B cell (primary cell): ENCODE measurements at regions not wholly inside any gene's neighbourhood (a gene's known extent, or its start where the extent isn't known, plus 50 kb on each side); places are given as distances from the start of the nearest gene placed in this dataset.
A peak's percentile ranks its signal among the peaks of the same experiment; 100 is the strongest.

Experiments used
- ATAC-seq: fragments of 200-7000 bp; cut with Tn5 transposase; one replicate; pipeline ENCODE4 v1.10.0; 2021; ENCODE audit warnings: low read depth, mild to moderate bottlenecking, moderate number of reproducible peaks, moderate library complexity
- CTCF ChIA-PET: fragments of 350-600 bp; sonication (Branson Sonifier 250); formaldehyde crosslinking; loops from one replicate; lab custom pipeline; 2021; ENCODE audit warnings: antibody characterized with exemption, inconsistent platforms; lab: Charles Lee
- POLR2A ChIA-PET: fragments of 350-600 bp; sonication (Branson Sonifier 250); formaldehyde crosslinking; loops from one replicate; lab custom pipeline; 2021; ENCODE audit warnings: antibody characterized with exemption; lab: Charles Lee
- DNase-seq: peaks from one replicate; pipeline ENCODE4 v3.0.0; 2013
- H2AFZ ChIP-seq: 2 replicates; pipeline ENCODE4 v1.6.1; 2012; ENCODE audit warnings: mild to moderate bottlenecking, low read depth, low read length; ENCODE audit not compliant: insufficient read depth, poor library complexity, severe bottlenecking
- H3K27ac ChIP-seq, 2 donors: 1 replicate in 1 of 2; 2 replicates in 1 of 2; pipeline ENCODE4 v1.5.1; 2012 to 2013; ENCODE audit warnings: low read length in 2 of 2, mild to moderate bottlenecking in 2 of 2, moderate library complexity in 1 of 2
- H3K27me3 ChIP-seq, 4 experiments: fragments of 200-600 bp in 1 of 4; sonication (generic) in 1 of 4; replicated peaks in 1 of 4; 1 replicate in 2 of 4; 2 replicates in 2 of 4; pipeline versions ENCODE4 v1.6.1 to v1.7.0; 2013 to 2016; ENCODE audit warnings: low read length in 3 of 4, mild to moderate bottlenecking in 2 of 4, mixed read lengths in 1 of 4, moderate library complexity in 1 of 4; ENCODE audit not compliant: insufficient read depth in 4 of 4, control insufficient read depth in 3 of 4; ENCODE audit errors: control extremely low read depth in 1 of 4
- H3K36me3 ChIP-seq, 2 experiments: replicated peaks in 1 of 2; 1 replicate in 1 of 2; 2 replicates in 1 of 2; pipeline versions ENCODE4 v1.6.1 to v1.7.1; 2013; ENCODE audit warnings: low read length in 1 of 2; ENCODE audit not compliant: insufficient read depth in 2 of 2, control insufficient read depth in 1 of 2; ENCODE audit errors: control extremely low read depth in 1 of 2, extremely low read depth in 1 of 2
- H3K4me1 ChIP-seq, 2 donors: fragments of 200-600 bp in 1 of 2; sonication (generic) in 1 of 2; 1 replicate in 1 of 2; 2 replicates in 1 of 2; pipeline versions ENCODE4 v1.5.1 to v1.6.1; 2013 to 2017; ENCODE audit warnings: low read length in 2 of 2; ENCODE audit not compliant: control insufficient read depth in 2 of 2, insufficient read depth in 2 of 2
- H3K4me2 ChIP-seq: replicated peaks from 2 replicates; pipeline ENCODE3; 2012; ENCODE audit warnings: mild to moderate bottlenecking, low read depth, low read length; ENCODE audit not compliant: poor library complexity, severe bottlenecking
- H3K4me3 ChIP-seq, 5 experiments: fragments of 200-600 bp in 1 of 5; sonication (generic) in 1 of 5; 1 replicate in 3 of 5; 2 replicates in 2 of 5; pipeline versions ENCODE4 v1.5.1 to v1.7.0; 2011 to 2016; ENCODE audit warnings: low read length in 4 of 5, mild to moderate bottlenecking in 4 of 5, low read depth in 2 of 5, control low read depth in 1 of 5, moderate library complexity in 1 of 5; ENCODE audit not compliant: insufficient read depth in 1 of 5; ENCODE audit errors: control extremely low read depth in 1 of 5, extremely low read depth in 1 of 5
- H3K79me2 ChIP-seq: fragments of 200-600 bp; sonication (generic); one replicate; pipeline ENCODE4 v1.6.0; 2016; ENCODE audit warnings: low read length; ENCODE audit not compliant: control insufficient read depth, insufficient read depth
- H3K9ac ChIP-seq: fragments of 200-600 bp; sonication (generic); 2 replicates; pipeline ENCODE4 v1.6.1; 2017; ENCODE audit warnings: mild to moderate bottlenecking, low read length, moderate library complexity
- H3K9me3 ChIP-seq, 3 donors: one replicate each; pipeline versions ENCODE4 v1.6.1 to v1.7.1; 2013; ENCODE audit warnings: low read length in 2 of 3; ENCODE audit not compliant: control insufficient read depth in 2 of 3, insufficient read depth in 1 of 3; ENCODE audit errors: control extremely low read depth in 1 of 3
- H4K20me1 ChIP-seq: 2 replicates; pipeline ENCODE4 v1.6.0; 2012; ENCODE audit warnings: mild to moderate bottlenecking, low read length; ENCODE audit not compliant: insufficient read depth, control insufficient read depth, poor library complexity, severe bottlenecking
- H3K27ac Mint-ChIP-seq: one replicate; pipeline ENCODE4 v1.8.0; 2021; ENCODE audit warnings: mixed read lengths
- H3K27me3 Mint-ChIP-seq: one replicate; pipeline ENCODE4 v1.8.0; 2021; ENCODE audit warnings: mixed read lengths
- H3K4me1 Mint-ChIP-seq: one replicate; pipeline ENCODE4 v1.8.0; 2021; ENCODE audit warnings: mixed read lengths
- H3K4me3 Mint-ChIP-seq: one replicate; pipeline ENCODE4 v1.8.0; 2021; ENCODE audit warnings: mixed read lengths
- H3K9me3 Mint-ChIP-seq: one replicate; pipeline ENCODE4 v1.8.0; 2022; ENCODE audit warnings: mixed read lengths; ENCODE audit not compliant: insufficient read depth
- CTCF ChIP-seq: fragments of 200-600 bp; IDR thresholded peaks from one replicate; pipeline ENCODE4 v1.8.0; 2022; ENCODE audit warnings: antibody characterized with exemption, mild to moderate bottlenecking
- EZH2 ChIP-seq: IDR thresholded peaks from 2 replicates; pipeline ENCODE4 v1.6.1; 2012; ENCODE audit warnings: borderline replicate concordance, low read depth, mild to moderate bottlenecking, moderate library complexity, low read length; ENCODE audit not compliant: insufficient read depth, poor library complexity, severe bottlenecking
- WGBS: methylation state at CpG from one replicate; pipeline ENCODE4 v1.1.5; 2013; ENCODE audit warnings: missing lambda C conversion rate; ENCODE audit not compliant: insufficient coverage; 5-methylcytosine and 5-hydroxymethylcytosine counted together
- intact Hi-C: fragments of 100-400 bp; cut with micrococcal nuclease; formaldehyde crosslinking; loops from one replicate; pipeline ENCODE4 v1.10.0; 2022

GRCh38 chr12:76687981-76688380, 75.9 kb upstream of the ZDHHC17 start:
- Mint-ChIP-seq H3K4me3 (no peak overlapping the region), H3K27ac (no peak overlapping the region), H3K4me1 (no peaks in the 10 kb centered on the region), H3K9me3 (no peaks in the 10 kb centered on the region), H3K27me3 (peaks cover 8% of the 10 kb centered on the region)
- H3K27me3 ChIP-seq = no peaks in the 10 kb centered on the region
- ATAC-seq = no peak
- no peaks in the 10 kb centered on the region for H3K4me1 ChIP-seq
- no peak overlapping the region for H2AFZ ChIP-seq
- H3K27ac ChIP-seq = no peak overlapping the region
- no peak overlapping the region for H3K4me3 ChIP-seq
- H3K9ac ChIP-seq = no peak overlapping the region
- H4K20me1 ChIP-seq = no peaks in the 10 kb centered on the region
- no CpG with 5 or more reads among the region's 3 CpGs for WGBS
- H3K79me2 ChIP-seq = no peaks in the 10 kb centered on the region
- H3K9me3 ChIP-seq = no peaks in the 10 kb centered on the region
- ChIA-PET POLR2A (no interaction called here), CTCF (interaction anchor here (1.0 to 2.5 kb wide), 4 partner anchors 10 to 106 kb away, joined by 3 to 11 read pairs (median 6); no protein-coding TSS in a partner anchor)
- DNase-seq = no peak
- TF ChIP-seq EZH2 (no peak), CTCF (no peak)
- no peaks in the 10 kb centered on the region for H3K36me3 ChIP-seq
- no peak overlapping the region for H3K4me2 ChIP-seq
- intact Hi-C loops = loop anchor here (1.0 kb wide), 1 partner anchor 103 kb away; no protein-coding TSS in a partner anchor

- no peaks in the 10 kb centered on the region for H3K9me3 Mint-ChIP-seq
- no peak overlapping the region for H3K9ac ChIP-seq
- ChIA-PET CTCF (interaction anchor here (1.0 to 2.5 kb wide), 5 partner anchors 10 to 106 kb away, joined by 3 to 11 read pairs (median 5); no protein-coding TSS in a partner anchor), POLR2A (no interaction called here)
- no peak for TF ChIP-seq CTCF
- TF ChIP-seq EZH2 = no peak
- no peaks in the 10 kb centered on the region for H4K20me1 ChIP-seq
- H3K9me3 ChIP-seq = no peaks in the 10 kb centered on the region
- no peaks in the 10 kb centered on the region for H3K4me1 Mint-ChIP-seq
- H3K79me2 ChIP-seq = no peaks in the 10 kb centered on the region
- no peaks in the 10 kb centered on the region for H3K27me3 ChIP-seq
- no peak for ATAC-seq
- no peak overlapping the region for H3K4me3 Mint-ChIP-seq
- no peaks in the 10 kb centered on the region for H3K4me1 ChIP-seq
- DNase-seq = peak; percentile 10
- intact Hi-C loops = loop anchor here (1.0 kb wide), 1 partner anchor 103 kb away; no protein-coding TSS in a partner anchor
- no peak overlapping the region for H3K4me2 ChIP-seq
- H3K27ac Mint-ChIP-seq = no peak overlapping the region
- WGBS = no CpG with 5 or more reads among the region's 2 CpGs
- H2AFZ ChIP-seq = no peak overlapping the region
- no peak overlapping the region for H3K27ac ChIP-seq
- H3K36me3 ChIP-seq = no peaks in the 10 kb centered on the region
- H3K27me3 Mint-ChIP-seq = peaks cover 8% of the 10 kb centered on the region
- no peak overlapping the region for H3K4me3 ChIP-seq
These were observed 75.3 kb upstream of the ZDHHC17 start for GRCh38 chr12:76688631-76689030.
